Activated CD4-positive, alpha-beta T cell treated with anti-CD3 and anti-CD28 coated beads, Interleukin-2, amount 10 ng/mL, durations not matched to agents 7 days and 5 days (primary cell): ENCODE measurements at regions not wholly inside any gene's neighbourhood (a gene's known extent, or its start where the extent isn't known, plus 50 kb on each side); places are given as distances from the start of the nearest gene placed in this dataset.
"Not testable (repeated sequence)": the region's sequence is repeated elsewhere in the genome, so short reads cannot be mapped to it uniquely, and the experiment has no call there.

Experiments
- CTCF ChIA-PET: fragments of 350-600 bp; sonication (Branson Sonifier 250); formaldehyde crosslinking; loops from one replicate; lab custom pipeline; 2021; ENCODE audit warnings: antibody characterized with exemption; lab: Charles Lee
- POLR2A ChIA-PET: fragments of 350-600 bp; sonication (Branson Sonifier 250); formaldehyde crosslinking; loops from one replicate; lab custom pipeline; 2021; ENCODE audit warnings: antibody characterized with exemption; lab: Charles Lee
- DNase-seq: peaks from one replicate; pipeline ENCODE4 v3.0.0-alpha.2; 2020
- H3K27ac Mint-ChIP-seq: one replicate; pipeline ENCODE4 v1.8.0; 2021; ENCODE audit warnings: mild to moderate bottlenecking, moderate library complexity, mixed read lengths
- H3K27me3 Mint-ChIP-seq: one replicate; pipeline ENCODE4 v1.8.0; 2021; ENCODE audit warnings: mixed read lengths
- H3K36me3 Mint-ChIP-seq: one replicate; pipeline ENCODE4 v1.8.0; 2021; ENCODE audit warnings: low read depth, mixed read lengths
- H3K4me1 Mint-ChIP-seq: one replicate; pipeline ENCODE4 v1.8.0; 2021; ENCODE audit warnings: mixed read lengths
- H3K4me3 Mint-ChIP-seq: one replicate; pipeline ENCODE4 v1.8.0; 2021; ENCODE audit warnings: mild to moderate bottlenecking, moderate library complexity, mixed read lengths
- H3K9me3 Mint-ChIP-seq: one replicate; pipeline ENCODE4 v1.8.0; 2021; ENCODE audit warnings: mixed read lengths

DNA sequence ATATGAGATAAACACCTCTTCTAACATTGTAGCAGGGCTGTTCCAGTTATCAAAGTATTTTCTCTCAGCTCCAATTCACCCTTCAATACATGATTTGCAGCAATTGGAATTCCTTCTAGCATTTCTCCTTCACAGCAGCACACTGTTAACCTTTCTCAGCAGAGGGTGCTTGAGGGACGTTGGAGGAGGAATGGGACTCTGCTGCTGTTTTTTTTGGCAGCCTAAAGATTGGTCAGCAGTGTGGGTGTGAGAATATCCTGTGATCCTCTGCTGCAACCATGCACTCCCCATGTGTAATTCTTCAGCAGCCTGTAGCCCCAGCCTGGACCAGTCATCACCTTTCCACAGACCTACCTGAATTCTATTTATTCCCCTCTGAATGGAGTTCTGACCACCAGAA, 1708.9 kb upstream of the CELF4 start:
- ChIA-PET CTCF (no interaction called here), POLR2A (no interaction called here)
- DNase-seq = no peak
- H3K36me3 Mint-ChIP-seq = no peaks in the 10 kb centered on the region
- H3K4me1 Mint-ChIP-seq = no peaks in the 10 kb centered on the region
- no peak overlapping the region for H3K4me3 Mint-ChIP-seq
- peaks cover 2% of the 10 kb centered on the region for H3K9me3 Mint-ChIP-seq
- H3K27ac Mint-ChIP-seq = no peak overlapping the region
- no peaks in the 10 kb centered on the region for H3K27me3 Mint-ChIP-seq

DNA sequence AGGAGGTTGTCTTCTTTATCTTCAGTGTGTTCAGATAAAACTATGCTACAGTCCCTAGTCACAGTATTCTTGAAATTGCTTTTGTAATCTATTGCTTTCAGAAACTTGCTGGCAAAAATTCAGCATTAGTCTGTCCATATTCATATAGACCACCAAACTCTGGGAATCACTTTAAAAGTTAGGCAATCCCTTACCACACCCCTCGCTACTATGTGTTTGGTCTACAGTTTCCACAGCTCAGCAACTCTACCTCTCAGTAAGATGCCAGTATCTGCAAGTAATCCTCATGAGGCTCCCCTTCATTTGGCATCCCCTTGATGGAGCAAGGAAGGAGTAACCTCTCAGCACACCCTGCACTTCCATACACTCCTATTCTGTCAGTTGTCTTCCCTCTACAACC, 1706.6 kb upstream of the CELF4 start:
- DNase-seq = no peak
- Mint-ChIP-seq H3K4me3 (no peak overlapping the region), H3K27ac (no peak overlapping the region), H3K4me1 (no peaks in the 10 kb centered on the region), H3K9me3 (peaks cover 2% of the 10 kb centered on the region), H3K27me3 (no peaks in the 10 kb centered on the region), H3K36me3 (no peaks in the 10 kb centered on the region)
- CTCF ChIA-PET = no interaction called here
- POLR2A ChIA-PET = no interaction called here

- ChIA-PET POLR2A (no interaction called here), CTCF (no interaction called here)
- no peaks in the 10 kb centered on the region for H3K27me3 Mint-ChIP-seq
- peaks cover 2% of the 10 kb centered on the region for H3K9me3 Mint-ChIP-seq
- no peak overlapping the region for H3K4me3 Mint-ChIP-seq
- no peaks in the 10 kb centered on the region for H3K36me3 Mint-ChIP-seq
- no peak for DNase-seq
- H3K4me1 Mint-ChIP-seq = no peaks in the 10 kb centered on the region
- H3K27ac Mint-ChIP-seq = no peak overlapping the region
Measured at GRCh38 chr18:39271654-39272053, 1706.1 kb upstream of the CELF4 start.

DNA sequence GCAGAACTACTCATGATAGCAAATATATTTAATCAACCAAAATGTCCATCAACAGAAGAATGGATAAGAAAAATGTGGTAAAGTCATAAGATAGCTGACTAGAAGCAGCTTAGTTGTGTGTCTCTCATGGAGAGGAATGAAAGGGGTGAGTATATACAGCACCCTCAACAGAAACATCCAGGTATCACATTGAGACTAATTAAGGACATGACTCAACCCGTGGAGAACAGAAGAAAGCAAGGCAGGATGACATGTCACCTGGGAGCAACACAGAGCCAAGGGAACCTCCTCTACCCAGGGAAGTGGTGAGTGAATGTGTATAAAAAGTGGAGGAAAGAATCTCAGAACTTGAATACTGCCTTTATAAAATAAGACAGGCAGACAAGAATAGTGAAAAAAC, 1695.0 kb upstream of the CELF4 start:
- H3K27me3 Mint-ChIP-seq = no peaks in the 10 kb centered on the region
- H3K4me3 Mint-ChIP-seq = no peak overlapping the region
- DNase-seq = no peak
- ChIA-PET CTCF (no interaction called here), POLR2A (no interaction called here)
- H3K4me1 Mint-ChIP-seq = no peaks in the 10 kb centered on the region
- no peaks in the 10 kb centered on the region for H3K36me3 Mint-ChIP-seq
- no peak overlapping the region for H3K27ac Mint-ChIP-seq
- peaks cover 12% of the 10 kb centered on the region for H3K9me3 Mint-ChIP-seq

DNA sequence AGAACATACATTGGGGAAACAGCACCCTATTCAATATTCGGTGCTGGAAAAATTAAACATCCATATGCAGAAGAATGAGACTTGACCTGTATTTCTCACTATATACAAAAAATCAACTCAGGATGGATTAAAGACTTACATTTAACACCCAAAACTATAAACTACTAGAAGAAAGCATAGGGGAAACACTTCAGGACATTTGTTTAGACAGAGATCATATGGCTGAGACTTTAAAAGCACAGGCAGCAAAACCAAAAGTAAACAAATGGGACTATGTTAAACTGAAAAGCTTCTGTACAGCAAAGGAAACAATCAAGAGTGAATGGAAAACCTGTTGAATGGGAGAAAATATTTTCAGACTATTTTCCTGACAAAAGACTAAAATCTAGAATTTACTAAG, 1694.1 kb upstream of the CELF4 start:
- Mint-ChIP-seq H3K4me3 (no peak overlapping the region), H3K36me3 (no peaks in the 10 kb centered on the region), H3K27me3 (no peaks in the 10 kb centered on the region), H3K27ac (no peak overlapping the region), H3K4me1 (no peaks in the 10 kb centered on the region), H3K9me3 (peaks cover 12% of the 10 kb centered on the region)
- CTCF ChIA-PET = no interaction called here
- POLR2A ChIA-PET = no interaction called here
- no peak for DNase-seq

GRCh38 chr18:39244242-39244641, 1678.6 kb upstream of the CELF4 start:
- Mint-ChIP-seq H3K36me3 (no peaks in the 10 kb centered on the region), H3K4me1 (no peaks in the 10 kb centered on the region), H3K27me3 (no peaks in the 10 kb centered on the region), H3K9me3 (no peaks in the 10 kb centered on the region), H3K4me3 (no peak overlapping the region), H3K27ac (no peak overlapping the region)
- DNase-seq = no peak
- ChIA-PET CTCF (no interaction called here), POLR2A (no interaction called here)

GRCh38 chr18:39241534-39241933, 1675.9 kb upstream of the CELF4 start:
- H3K4me3 Mint-ChIP-seq = no peak overlapping the region
- H3K9me3 Mint-ChIP-seq = no peaks in the 10 kb centered on the region
- DNase-seq = no peak
- H3K27ac Mint-ChIP-seq = no peak overlapping the region
- CTCF ChIA-PET = no interaction called here
- no peaks in the 10 kb centered on the region for H3K36me3 Mint-ChIP-seq
- no peaks in the 10 kb centered on the region for H3K27me3 Mint-ChIP-seq
- H3K4me1 Mint-ChIP-seq = no peaks in the 10 kb centered on the region
- POLR2A ChIA-PET = no interaction called here

DNA sequence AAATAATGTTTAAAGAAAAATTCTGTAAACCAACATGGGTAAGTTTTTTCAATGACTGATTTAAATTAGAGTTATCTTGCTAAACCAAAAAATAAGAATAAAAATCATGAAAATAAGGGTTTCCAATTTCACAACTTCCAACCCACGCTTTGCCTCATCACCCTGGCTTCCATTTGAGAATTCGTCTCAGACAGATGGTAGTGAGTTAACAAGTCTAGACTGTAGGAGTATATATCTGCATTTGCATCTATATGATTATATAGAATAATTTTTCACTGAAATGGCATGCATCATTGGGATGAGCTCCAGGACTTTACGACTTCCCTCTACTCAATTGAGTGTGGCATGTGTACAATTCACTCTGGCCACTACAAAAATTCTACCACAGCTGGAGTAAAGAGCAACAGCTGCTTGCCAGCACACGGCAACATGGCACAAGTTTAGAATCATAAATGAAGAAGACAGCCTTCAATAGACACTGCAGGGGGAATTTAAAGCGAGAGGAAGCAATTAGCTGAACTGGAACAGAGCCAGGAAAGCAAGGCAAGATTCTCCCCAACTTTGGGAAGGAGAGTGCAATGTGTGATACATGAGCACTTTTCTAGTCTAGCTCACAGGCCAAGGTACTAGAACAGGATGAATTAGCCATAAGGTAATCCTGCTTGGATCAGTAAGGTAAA, 1673.5 kb upstream of the CELF4 start:
- no peak overlapping the region for H3K4me3 Mint-ChIP-seq
- POLR2A ChIA-PET = no interaction called here
- peaks cover 11% of the 10 kb centered on the region for H3K9me3 Mint-ChIP-seq
- H3K36me3 Mint-ChIP-seq = no peaks in the 10 kb centered on the region
- DNase-seq = no peak
- H3K27me3 Mint-ChIP-seq = no peaks in the 10 kb centered on the region
- CTCF ChIA-PET = interaction anchor here (0.6 kb wide), 1 partner anchor 193 kb away, joined by 3 read pairs; no protein-coding TSS in a partner anchor
- no peaks in the 10 kb centered on the region for H3K4me1 Mint-ChIP-seq
- H3K27ac Mint-ChIP-seq = no peak overlapping the region

DNA sequence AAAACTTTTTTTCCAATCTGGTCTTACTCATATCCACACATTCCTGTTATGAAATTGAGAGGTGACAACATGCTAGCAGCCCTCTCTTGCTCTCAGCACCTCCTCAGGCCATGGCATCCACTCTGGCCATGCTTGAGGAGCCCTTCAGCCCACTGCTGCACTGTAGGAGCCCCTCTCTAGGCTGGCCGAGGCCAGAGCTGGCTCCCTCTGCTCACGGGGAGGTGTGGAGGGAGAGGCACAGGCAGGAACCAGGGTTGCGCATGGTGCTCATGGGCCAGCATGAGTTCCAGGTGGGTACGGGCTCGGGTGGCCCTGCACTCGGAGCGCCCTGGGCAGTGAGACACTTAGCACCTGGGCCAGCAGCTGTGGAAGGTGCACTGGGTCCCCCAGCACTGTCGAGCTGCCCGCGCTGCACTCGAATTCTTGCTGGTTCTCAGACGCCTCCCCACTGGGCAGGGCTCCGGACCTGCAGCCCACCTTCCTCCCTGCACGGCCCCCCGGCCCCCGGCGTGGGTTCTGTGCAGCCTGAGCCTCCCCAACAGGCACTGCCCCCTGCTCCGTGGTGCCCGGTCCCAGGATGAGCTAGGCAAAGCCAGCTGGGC, 1669.6 kb upstream of the CELF4 start:
- DNase-seq = no peak
- Mint-ChIP-seq H3K27me3 (no peaks in the 10 kb centered on the region), H3K4me3 (no peak overlapping the region), H3K27ac (no peak overlapping the region), H3K4me1 (no peaks in the 10 kb centered on the region), H3K9me3 (peaks cover 11% of the 10 kb centered on the region), H3K36me3 (no peaks in the 10 kb centered on the region)
- ChIA-PET POLR2A (no interaction called here), CTCF (no interaction called here)

DNA sequence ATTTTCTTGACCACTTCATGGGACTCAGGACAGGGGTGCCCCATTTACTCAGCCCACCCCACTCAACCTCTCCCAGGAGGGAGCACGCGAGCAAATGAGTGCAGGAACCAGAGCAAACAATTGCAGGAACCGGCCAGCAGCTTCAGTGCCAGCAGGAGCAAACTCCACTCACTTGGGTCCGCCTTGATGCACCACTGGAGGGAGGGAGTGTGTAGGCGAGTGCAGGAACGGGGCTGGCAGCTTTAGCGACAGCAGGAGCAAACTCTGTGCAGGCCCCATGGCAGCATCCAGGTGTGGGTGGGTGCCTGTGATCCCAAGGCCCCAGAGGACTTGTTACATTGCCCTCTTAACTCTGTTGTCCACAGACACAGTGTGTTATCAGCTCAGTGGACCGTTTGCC, 1667.3 kb upstream of the CELF4 start:
- Mint-ChIP-seq H3K36me3 (no peaks in the 10 kb centered on the region), H3K27ac (no peak overlapping the region), H3K9me3 (peaks cover 11% of the 10 kb centered on the region), H3K27me3 (no peaks in the 10 kb centered on the region), H3K4me3 (no peak overlapping the region), H3K4me1 (no peaks in the 10 kb centered on the region)
- DNase-seq = no peak
- ChIA-PET CTCF (no interaction called here), POLR2A (no interaction called here)

- Mint-ChIP-seq H3K4me3 (no peak overlapping the region), H3K27me3 (no peaks in the 10 kb centered on the region), H3K27ac (no peak overlapping the region), H3K4me1 (no peaks in the 10 kb centered on the region), H3K9me3 (peaks cover 11% of the 10 kb centered on the region), H3K36me3 (no peaks in the 10 kb centered on the region)
- DNase-seq = no peak
- POLR2A ChIA-PET = no interaction called here
- CTCF ChIA-PET = no interaction called here
Measured at GRCh38 chr18:39232490-39232889, 1666.9 kb upstream of the CELF4 start.

- ChIA-PET POLR2A (no interaction called here), CTCF (no interaction called here)
- H3K4me1 Mint-ChIP-seq = no peaks in the 10 kb centered on the region
- H3K27me3 Mint-ChIP-seq = no peaks in the 10 kb centered on the region
- H3K4me3 Mint-ChIP-seq = no peak overlapping the region
- no peaks in the 10 kb centered on the region for H3K36me3 Mint-ChIP-seq
- no peak overlapping the region for H3K27ac Mint-ChIP-seq
- peaks cover 3% of the 10 kb centered on the region for H3K9me3 Mint-ChIP-seq
- no peak for DNase-seq
Measured at GRCh38 chr18:39230086-39230803, 1664.6 kb upstream of the CELF4 start.

DNA sequence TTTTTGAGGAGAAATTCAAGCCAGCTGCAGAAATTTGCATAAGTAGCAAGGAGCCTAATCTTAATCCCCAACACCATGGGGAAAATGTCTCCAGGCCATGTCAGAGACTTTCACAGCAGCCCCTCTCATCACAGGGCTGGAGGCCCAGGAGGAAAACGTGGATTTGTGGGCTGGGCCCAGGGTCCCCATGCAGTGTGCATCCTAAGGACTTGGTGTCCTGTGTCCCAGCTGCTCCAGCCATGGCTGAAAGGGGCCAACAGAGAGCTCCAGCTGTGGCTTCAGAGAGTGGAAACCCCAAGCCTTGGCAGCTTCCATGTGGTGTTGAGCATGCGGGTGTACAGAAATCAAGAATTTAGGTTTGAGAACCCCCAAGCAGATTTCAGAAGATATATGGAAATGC, 1662.2 kb upstream of the CELF4 start:
- CTCF ChIA-PET, H3K9me3 Mint-ChIP-seq, DNase-seq, H3K4me1 Mint-ChIP-seq, H3K36me3 Mint-ChIP-seq, H3K27ac Mint-ChIP-seq, H3K4me3 Mint-ChIP-seq, H3K27me3 Mint-ChIP-seq, POLR2A ChIA-PET: not testable (repeated sequence)
